H1 (cell line): ENCODE measurements at regions not wholly inside any gene's neighbourhood (a gene's known extent, or its start where the extent isn't known, plus 50 kb on each side); places are given as distances from the start of the nearest gene placed in this dataset.

Experiments used
- CTCF ChIA-PET: fragments of 300-600 bp; sonication (Branson Sonifier 250); formaldehyde crosslinking; loops from one replicate; lab custom pipeline; 2021; ENCODE audit not compliant: partially characterized antibody; lab: Charles Lee
- POLR2A ChIA-PET: fragments of 300-600 bp; sonication (Branson Sonifier 250); formaldehyde crosslinking; loops from one replicate; lab custom pipeline; 2021; ENCODE audit warnings: inconsistent platforms; ENCODE audit not compliant: partially characterized antibody; lab: Charles Lee
- DNase-seq, 2 experiments: peaks; one replicate each; pipeline versions ENCODE4 v3.0.0 to v3.0.0-alpha.2; 2010 to 2022; ENCODE audit warnings: low spot score in 2 of 2, low read depth in 1 of 2, mixed read lengths in 1 of 2
- FAIRE-seq: peaks from 2 replicates; lab custom pipeline; 2011; peaks lifted over from hg19 to GRCh38; lab: Jason Lieb, UNC
- H2AFZ ChIP-seq: 2 replicates; pipeline ENCODE4 v1.8.1; 2012; ENCODE audit warnings: low read length, inconsistent platforms
- H2AK5ac ChIP-seq: 2 replicates; pipeline ENCODE4 v1.6.1; 2013; ENCODE audit warnings: low read depth, low read length
- H2BK120ac ChIP-seq: replicated peaks from 2 replicates; pipeline ENCODE3; 2013; ENCODE audit warnings: low read depth, low read length, inconsistent platforms
- H2BK12ac ChIP-seq: 2 replicates; pipeline ENCODE4 v1.6.1; 2013; ENCODE audit warnings: low read depth, low read length
- H2BK15ac ChIP-seq: 2 replicates; pipeline ENCODE4 v1.6.1; 2013; ENCODE audit warnings: low read length
- H2BK20ac ChIP-seq: 2 replicates; pipeline ENCODE4 v1.6.1; 2013; ENCODE audit warnings: low read length
- H2BK5ac ChIP-seq: 2 replicates; pipeline ENCODE4 v1.6.1; 2013; ENCODE audit warnings: low read depth, low read length
- H3K14ac ChIP-seq: 2 replicates; pipeline ENCODE4 v1.6.1; 2013; ENCODE audit warnings: inconsistent platforms; ENCODE audit not compliant: insufficient read length
- H3K18ac ChIP-seq: 2 replicates; pipeline ENCODE4 v1.6.1; 2013; ENCODE audit warnings: low read length; ENCODE audit errors: extremely low read depth
- H3K23ac ChIP-seq: 2 replicates; pipeline ENCODE4 v1.6.1; 2013; ENCODE audit warnings: inconsistent platforms; ENCODE audit not compliant: insufficient read length
- H3K23me2 ChIP-seq: 2 replicates; pipeline ENCODE4 v1.6.1; 2013; ENCODE audit warnings: low read depth, low read length
- H3K27ac ChIP-seq: 2 replicates; pipeline ENCODE4 v1.6.1; 2011; ENCODE audit warnings: low read depth, low read length, inconsistent platforms
- H3K27me3 ChIP-seq, 4 experiments: replicated peaks in 1 of 4; 1 replicate in 1 of 4; 2 replicates in 3 of 4; pipeline versions ENCODE4 v1.6.1 to v1.8.1; 2011 to 2013; ENCODE audit warnings: low read length in 3 of 4, mild to moderate bottlenecking in 3 of 4, inconsistent platforms in 2 of 4, mixed read lengths in 2 of 4, moderate library complexity in 1 of 4; ENCODE audit not compliant: control insufficient read depth in 3 of 4, insufficient read depth in 3 of 4; ENCODE audit errors: extremely low read depth in 1 of 4
- H3K36me3 ChIP-seq, 4 experiments: 2 replicates each; pipeline versions ENCODE4 v1.6.1 to v1.8.1; 2011 to 2013; ENCODE audit warnings: mild to moderate bottlenecking in 4 of 4, low read length in 3 of 4, moderate library complexity in 2 of 4, control low read depth in 1 of 4, inconsistent platforms in 1 of 4; ENCODE audit not compliant: insufficient read depth in 4 of 4, control insufficient read depth in 2 of 4
- H3K4ac ChIP-seq: replicated peaks from 2 replicates; pipeline ENCODE3; 2013; ENCODE audit warnings: low read length, low read depth, mixed read lengths, inconsistent platforms; ENCODE audit not compliant: insufficient read length
- H3K4me1 ChIP-seq, 4 experiments: replicated peaks in 1 of 4; 1 replicate in 1 of 4; 2 replicates in 3 of 4; pipeline versions ENCODE4 v1.6.1 to v1.8.1; 2011 to 2013; ENCODE audit warnings: low read length in 3 of 4, inconsistent platforms in 2 of 4, mixed read lengths in 1 of 4; ENCODE audit not compliant: insufficient read depth in 4 of 4, control insufficient read depth in 3 of 4
- H3K4me2 ChIP-seq, 2 experiments: 2 replicates each; pipeline versions ENCODE4 v1.6.1 to v1.8.1; 2011 to 2013; ENCODE audit warnings: low read depth in 2 of 2, low read length in 2 of 2, control low read depth in 1 of 2, inconsistent platforms in 1 of 2, mild to moderate bottlenecking in 1 of 2; ENCODE audit not compliant: insufficient read depth in 1 of 2
- H3K4me3 ChIP-seq, 4 experiments: fragments of 200-600, 300-600 bp in 1 of 4; sonication (generic), shearing (Covaris generic), sonication (Bioruptor Twin) in 1 of 4; 2 replicates each; pipeline versions ENCODE4 v1.5.1 to v1.8.1; 2011 to 2016; ENCODE audit warnings: low read length in 4 of 4, low read depth in 3 of 4, control low read depth in 2 of 4, inconsistent platforms in 2 of 4, mild to moderate bottlenecking in 2 of 4, mixed read lengths in 1 of 4, moderate library complexity in 1 of 4; ENCODE audit not compliant: insufficient read depth in 2 of 4; ENCODE audit errors: extremely low read depth in 1 of 4
- H3K56ac ChIP-seq: replicated peaks from 2 replicates; pipeline ENCODE3; 2013; ENCODE audit warnings: low read depth, mild to moderate bottlenecking, mixed read lengths, low read length, inconsistent platforms; ENCODE audit not compliant: insufficient read length
- H3K79me1 ChIP-seq: 2 replicates; pipeline ENCODE4 v1.6.1; 2013; ENCODE audit warnings: low read depth, low read length, control low read depth
- H3K79me2 ChIP-seq, 2 experiments: 2 replicates each; pipeline versions ENCODE4 v1.6.1 to v1.8.1; 2012 to 2013; ENCODE audit warnings: low read length in 2 of 2, mild to moderate bottlenecking in 2 of 2, inconsistent platforms in 1 of 2; ENCODE audit not compliant: insufficient read depth in 2 of 2, control insufficient read depth in 1 of 2
- H3K9ac ChIP-seq, 4 experiments: replicated peaks in 1 of 4; 1 replicate in 1 of 4; 2 replicates in 3 of 4; pipeline versions ENCODE4 v1.6.1 to v1.8.1; 2011 to 2013; ENCODE audit warnings: low read depth in 3 of 4, low read length in 3 of 4, control low read depth in 2 of 4, mild to moderate bottlenecking in 2 of 4, moderate library complexity in 2 of 4, inconsistent platforms in 1 of 4; ENCODE audit errors: extremely low read depth in 1 of 4
- H3K9me3 ChIP-seq, 2 experiments: 2 replicates each; pipeline versions ENCODE4 v1.6.1 to v1.8.1; 2012 to 2013; ENCODE audit warnings: mild to moderate bottlenecking in 2 of 2, moderate library complexity in 2 of 2, control low read depth in 1 of 2, inconsistent platforms in 1 of 2, low read depth in 1 of 2, low read length in 1 of 2, mixed read lengths in 1 of 2; ENCODE audit not compliant: insufficient read depth in 2 of 2
- H4K20me1 ChIP-seq, 2 experiments: replicated peaks in 1 of 2; 2 replicates each; pipeline versions ENCODE3 to v1.8.1; 2011 to 2013; ENCODE audit warnings: inconsistent platforms in 2 of 2, low read length in 2 of 2, mild to moderate bottlenecking in 1 of 2; ENCODE audit not compliant: insufficient read depth in 2 of 2, control insufficient read depth in 1 of 2
- H4K5ac ChIP-seq: 2 replicates; pipeline ENCODE4 v1.6.1; 2013; ENCODE audit warnings: low read length, low read depth, mixed read lengths, inconsistent platforms; ENCODE audit not compliant: insufficient read length
- H4K8ac ChIP-seq: 2 replicates; pipeline ENCODE4 v1.8.0; 2013; ENCODE audit warnings: mild to moderate bottlenecking, moderate library complexity, low read length, inconsistent platforms; ENCODE audit not compliant: insufficient read depth; ENCODE audit errors: extremely low read depth
- H4K91ac ChIP-seq: replicated peaks from 2 replicates; pipeline ENCODE3; 2013; ENCODE audit warnings: low read length, mixed read lengths, inconsistent platforms; ENCODE audit not compliant: insufficient read length
- BACH1 ChIP-seq: IDR thresholded peaks from 2 replicates; pipeline ENCODE4 v1.6.1; 2012; ENCODE audit warnings: low read length, improper control_type of control experiment
- BRCA1 ChIP-seq: IDR thresholded peaks from 2 replicates; pipeline ENCODE4 v1.6.1; 2012; ENCODE audit warnings: low read depth, low read length, improper control_type of control experiment
- CEBPB ChIP-seq: IDR thresholded peaks from 2 replicates; pipeline ENCODE4 v1.6.1; 2012; ENCODE audit warnings: low read depth, low read length
- CHD1 ChIP-seq: IDR thresholded peaks from 2 replicates; pipeline ENCODE4 v1.6.1; 2012; ENCODE audit warnings: low read depth, low read length, improper control_type of control experiment
- CHD2 ChIP-seq: IDR thresholded peaks from 2 replicates; pipeline ENCODE4 v1.6.1; 2012; ENCODE audit warnings: low read length, improper control_type of control experiment
- EZH2 ChIP-seq: fragments of 200-600 bp; sonication (generic); IDR thresholded peaks from 2 replicates; pipeline ENCODE4 v1.7.1; 2012; ENCODE audit warnings: low read depth, mild to moderate bottlenecking, moderate library complexity, low read length, inconsistent platforms; ENCODE audit not compliant: severe bottlenecking
- POU5F1 ChIP-seq: IDR thresholded peaks from 2 replicates; pipeline ENCODE4 v1.6.1; 2011; ENCODE audit warnings: low read depth, mild to moderate bottlenecking, low read length, moderate library complexity
- RAD21 ChIP-seq, 2 experiments: IDR thresholded peaks in 1 of 2; conservative IDR thresholded peaks in 1 of 2; 2 replicates each; pipeline ENCODE4 v1.6.1; 2011; ENCODE audit warnings: low read depth in 2 of 2, low read length in 2 of 2, improper control_type of control experiment in 1 of 2, inconsistent platforms in 1 of 2, mild to moderate bottlenecking in 1 of 2, moderate library complexity in 1 of 2
- SAP30 ChIP-seq: fragments of 300-600 bp; sonication (generic); IDR thresholded peaks from 2 replicates; pipeline ENCODE4 v1.7.1; 2012; ENCODE audit warnings: low read length, moderate library complexity, mild to moderate bottlenecking, inconsistent platforms; ENCODE audit not compliant: insufficient read depth, insufficient replicate concordance
- SP4 ChIP-seq: IDR thresholded peaks from 2 replicates; pipeline ENCODE4 v1.6.1; 2012; ENCODE audit warnings: low read length, inconsistent platforms
- SUZ12 ChIP-seq: fragments of 200-600 bp; sonication (generic); IDR thresholded peaks from 2 replicates; pipeline ENCODE4 v1.6.1; 2012; ENCODE audit warnings: mild to moderate bottlenecking, inconsistent platforms, low read length, moderate library complexity, mixed read lengths
- TAF7 ChIP-seq: optimal IDR thresholded peaks from 2 replicates; pipeline ENCODE3; 2011; ENCODE audit warnings: low read depth, mild to moderate bottlenecking, inconsistent platforms, low read length, moderate library complexity, borderline replicate concordance
- USF2 ChIP-seq: IDR thresholded peaks from 2 replicates; pipeline ENCODE4 v1.6.1; 2011; ENCODE audit warnings: low read length, improper control_type of control experiment
- WGBS, 2 experiments: shearing (Covaris generic) in 1 of 2; methylation state at CpG; one replicate each; pipeline versions ENCODE4 v1.1.6 to v1.1.7; 2013 to 2015; ENCODE audit warnings: low lambda C conversion rate in 2 of 2, mixed read lengths in 2 of 2, inconsistent platforms in 1 of 2, low coverage in 1 of 2, missing lambda C conversion rate in 1 of 2; ENCODE audit not compliant: insufficient replicate concordance in 2 of 2, insufficient coverage in 1 of 2, insufficient read length in 1 of 2; ENCODE audit errors: extremely low coverage in 1 of 2, missing lambda C conversion rate in 1 of 2; 5-methylcytosine and 5-hydroxymethylcytosine counted together

- Histone ChIP-seq H3K27ac (no peak overlapping the region), H3K9me3 (peaks cover 4 to 6% of the 10 kb centered on the region in 2 experiments; a peak in 2 of 4 replicates), H2AFZ (no peak overlapping the region), H3K14ac (no peak overlapping the region), H3K79me1 (no peaks in the 10 kb centered on the region), H3K4me1 (no peaks in the 10 kb centered on the region), H3K23ac (no peak overlapping the region), H2BK20ac (no peak overlapping the region), H2BK15ac (no peak overlapping the region), H3K23me2 (no peaks in the 10 kb centered on the region), H3K36me3 (no peaks in the 10 kb centered on the region; a peak in 1 of 8 replicates), H3K79me2 (no peaks in the 10 kb centered on the region), H2AK5ac (no peak overlapping the region), H3K27me3 (no peaks in the 10 kb centered on the region), H3K4me3 (no peak overlapping the region), H2BK120ac (no peak overlapping the region), H3K9ac (no peak overlapping the region), H4K91ac (no peak overlapping the region), H2BK12ac (no peak overlapping the region), H3K4ac (no peak overlapping the region), H4K5ac (no peak overlapping the region), H3K56ac (no peak overlapping the region), H4K8ac (no peak overlapping the region), H2BK5ac (no peak overlapping the region), H3K18ac (no peak overlapping the region), H4K20me1 (no peaks in the 10 kb centered on the region), H3K4me2 (no peak overlapping the region)
- ChIA-PET POLR2A (no interaction called here), CTCF (interaction anchor here (1.0 to 1.8 kb wide), 3 partner anchors 9 to 20 kb away, joined by 3 to 6 read pairs (median 3); no protein-coding TSS in a partner anchor)
- 93% methylated on average over 2 of the region's 2 CpGs; no CpG with 5 or more reads in 1 of the 2 experiments for WGBS, 2 experiments
- FAIRE-seq (no peak), DNase-seq (no peak)
- TF ChIP-seq CHD2 (no peak), EZH2 (no peak), TAF7 (no peak), POU5F1 (no peak), SAP30 (no peak), BACH1 (no peak), SUZ12 (no peak), CHD1 (no peak), SP4 (no peak), BRCA1 (no peak), USF2 (no peak), CEBPB (no peak), RAD21 (IDR thresholded peaks at IDR 0.05 in 1 of 2, conservative IDR thresholded peaks at IDR 0.05 in 1 of 2; ENCODE audit: low read depth in 2 of 2, low read length in 2 of 2) (no peak)
Observed at GRCh38 chr4:100828986-100829685, 311.3 kb upstream of the EMCN start.
